Stimulated activated CD4-positive, alpha-beta T cell treated with anti-CD3 and anti-CD28 coated beads, Interleukin-12 subunit alpha, Interleukin-12 subunit beta, amount 100 ng/mL, for 48 hours (primary cell): ENCODE measurements at regions not wholly inside any gene's neighbourhood (a gene's known extent, or its start where the extent isn't known, plus 50 kb on each side); places are given as distances from the start of the nearest gene placed in this dataset.

Experiments
- DNase-seq, 3 donors: peaks; one replicate each; pipeline ENCODE4 v3.0.0-alpha.2; 2020; ENCODE audit warnings: low read depth in 2 of 3, low spot score in 1 of 3

GRCh38 chr12:23434154-23434553 is 515.3 kb downstream of the SOX5 start:
- no peak for DNase-seq

- no peak for DNase-seq
Observed at GRCh38 chr12:23446746-23447145, 502.7 kb downstream of the SOX5 start.

GRCh38 chr12:23450810-23451209 is 498.7 kb downstream of the SOX5 start:
- no peak for DNase-seq

- DNase-seq = no peak
Observed at GRCh38 chr12:23455283-23455682, 494.2 kb downstream of the SOX5 start.

GRCh38 chr12:23458640-23459039 is 490.8 kb downstream of the SOX5 start:
- DNase-seq = no peak

GRCh38 chr12:23462546-23462945 is 486.9 kb downstream of the SOX5 start:
- no peak for DNase-seq

- no peak for DNase-seq
Observed at GRCh38 chr12:23463172-23463571, 486.3 kb downstream of the SOX5 start.

- no peak for DNase-seq
Observed at GRCh38 chr12:23464241-23464812, 485.1 kb downstream of the SOX5 start.

GRCh38 chr12:23472329-23472971 is 477.0 kb downstream of the SOX5 start:
- DNase-seq = no peak

- DNase-seq = no peak
Observed at GRCh38 chr12:23473071-23473470, 476.4 kb downstream of the SOX5 start.

- DNase-seq = no peak
Observed at GRCh38 chr12:23474438-23474976, 475.0 kb downstream of the SOX5 start.
